K562 (cell line): ENCODE measurements at regions not wholly inside any gene's neighbourhood (a gene's known extent, or its start where the extent isn't known, plus 50 kb on each side); places are given as distances from the start of the nearest gene placed in this dataset.

Experiments used
- ATAC-seq: fragments of 200-7000 bp; cut with Tn5 transposase; 3 replicates; pipeline ENCODE4 v1.9.1; 2020; ENCODE audit warnings: moderate library complexity
- BruUV-seq: library from RNA; stranded (reverse); fragments of 400-500 nt; replicated peaks from 2 replicates; lab custom pipeline; 2021; lab: Mats Ljungman, UMichigan
- CTCF ChIA-PET: fragments of 300-600 bp; formaldehyde crosslinking; extraction: SDS; loops from one replicate; lab custom pipeline; 2021; ENCODE audit warnings: low intra/inter-chr PET ratio; lab: Yijun Ruan, JAX
- POLR2A ChIA-PET: fragments of 300-600, 350-650 bp; sonication (Branson Sonifier 250); formaldehyde crosslinking; extraction: SDS; loops from one replicate; lab custom pipeline; 2021; ENCODE audit warnings: antibody characterized with exemption, inconsistent platforms; lab: Yijun Ruan, JAX
- DNase-seq, 4 experiments: peaks; one replicate each; pipeline versions ENCODE4 v3.0.0 to v3.0.0-alpha.2; 2011 to 2018; ENCODE audit warnings: low spot score in 3 of 4, mixed read lengths in 3 of 4; ENCODE audit errors: extremely low read depth in 1 of 4
- FAIRE-seq: peaks from 2 replicates; lab custom pipeline; 2011; peaks lifted over from hg19 to GRCh38; lab: Jason Lieb, UNC
- H2AFZ ChIP-seq: 2 replicates; pipeline ENCODE4 v1.6.0; 2011; ENCODE audit warnings: low read depth, low read length, control low read depth, inconsistent platforms
- H3K27ac ChIP-seq: fragments of 200-600 bp; 3 replicates; pipeline ENCODE4 v1.8.0; 2011; ENCODE audit warnings: low read depth, mild to moderate bottlenecking, control low read depth, inconsistent platforms, low read length, moderate library complexity, mixed read lengths; ENCODE audit errors: extremely low read depth
- H3K27me3 ChIP-seq, 2 experiments: fragments of 300-600 bp in 1 of 2; 2 replicates in 1 of 2; 3 replicates in 1 of 2; pipeline versions ENCODE4 v1.6.0 to v1.8.0; 2011; ENCODE audit warnings: inconsistent platforms in 2 of 2, low read length in 2 of 2, mild to moderate bottlenecking in 1 of 2, mixed read lengths in 1 of 2, moderate library complexity in 1 of 2; ENCODE audit not compliant: control insufficient read depth in 2 of 2, insufficient read depth in 2 of 2
- H3K36me3 ChIP-seq: fragments of 300-600 bp; 3 replicates; pipeline ENCODE4 v1.8.0; 2011; ENCODE audit warnings: mild to moderate bottlenecking, low read length, inconsistent platforms; ENCODE audit not compliant: control insufficient read depth, insufficient read depth
- H3K4me1 ChIP-seq, 2 experiments: fragments of 200-600 bp in 1 of 2; replicated peaks in 1 of 2; 2 replicates in 1 of 2; 3 replicates in 1 of 2; pipeline versions ENCODE4 v1.5.1 to v1.8.0; 2011; ENCODE audit warnings: inconsistent platforms in 2 of 2, low read length in 2 of 2, mild to moderate bottlenecking in 1 of 2, mixed read lengths in 1 of 2, moderate library complexity in 1 of 2; ENCODE audit not compliant: control insufficient read depth in 2 of 2, insufficient read depth in 2 of 2
- H3K4me2 ChIP-seq: 2 replicates; pipeline ENCODE4 v1.6.1; 2011; ENCODE audit warnings: low read length, control low read depth, inconsistent platforms, mixed read lengths; ENCODE audit not compliant: insufficient read depth
- H3K4me3 ChIP-seq: fragments of 200-600 bp; sonication (generic), shearing (Covaris generic); 2 replicates; pipeline ENCODE4 v1.5.1; 2016; ENCODE audit warnings: control low read depth, inconsistent platforms
- H3K79me2 ChIP-seq: fragments of 200-600 bp; 3 replicates; pipeline ENCODE4 v1.8.0; 2011; ENCODE audit warnings: low read length, inconsistent platforms; ENCODE audit not compliant: control insufficient read depth, insufficient read depth
- H3K9ac ChIP-seq, 2 experiments: 2 replicates each; pipeline versions ENCODE4 v1.6.0 to v1.6.1; 2011; ENCODE audit warnings: low read depth in 2 of 2, low read length in 2 of 2, control low read depth in 1 of 2, inconsistent platforms in 1 of 2, mild to moderate bottlenecking in 1 of 2, mixed read lengths in 1 of 2; ENCODE audit not compliant: insufficient read depth in 1 of 2
- H3K9me1 ChIP-seq: one replicate; pipeline ENCODE4 v1.6.0; 2011; ENCODE audit warnings: inconsistent platforms, mild to moderate bottlenecking, low read length, moderate library complexity; ENCODE audit not compliant: control insufficient read depth, insufficient read depth
- H3K9me3 ChIP-seq: replicated peaks from 2 replicates; pipeline ENCODE4 v1.5.1; 2011; ENCODE audit warnings: low read depth, low read length, inconsistent platforms; ENCODE audit not compliant: control insufficient read depth, insufficient read depth
- H4K20me1 ChIP-seq: replicated peaks from 2 replicates; pipeline ENCODE4 v1.6.1; 2011; ENCODE audit warnings: low read length, inconsistent platforms, mixed read lengths; ENCODE audit not compliant: control insufficient read depth, insufficient read depth
- CEBPB ChIP-seq: fragments of 450-650 bp; IDR thresholded peaks from 2 replicates; pipeline ENCODE4 v1.6.1; 2016; ENCODE audit warnings: missing genetic modification characterization, missing compliant biosample characterization
- CREB1 ChIP-seq, 2 experiments: sonication (generic) in 1 of 2; formaldehyde crosslinking in 1 of 2; IDR thresholded peaks; 2 replicates each; pipeline versions ENCODE4 v1.6.1 to v1.8.0; 2012 to 2022; ENCODE audit warnings: inconsistent platforms in 1 of 2, mild to moderate bottlenecking in 1 of 2, missing genetic modification reagents in 1 of 2, moderate library complexity in 1 of 2
- EHMT2 ChIP-seq: fragments of 450-650 bp; IDR thresholded peaks from 2 replicates; pipeline ENCODE4 v1.6.1; 2018; ENCODE audit warnings: antibody characterized with exemption
- ESRRA ChIP-seq: fragments of 450-650 bp; IDR thresholded peaks from 2 replicates; pipeline ENCODE4 v1.6.1; 2014; ENCODE audit warnings: low read depth, mild to moderate bottlenecking, moderate library complexity, borderline replicate concordance
- FOXA1 ChIP-seq: fragments of 450-650 bp; IDR thresholded peaks from 2 replicates; pipeline ENCODE4 v1.6.1; 2016; ENCODE audit warnings: mild to moderate bottlenecking, borderline replicate concordance
- HINFP ChIP-seq: fragments of 450-650 bp; conservative IDR thresholded peaks from 2 replicates; pipeline ENCODE4 v1.6.1; 2016; ENCODE audit warnings: missing genetic modification characterization, low read depth, mild to moderate bottlenecking, control low read depth, missing compliant biosample characterization
- MEF2D ChIP-seq: conservative IDR thresholded peaks from 2 replicates; pipeline ENCODE4 v1.6.1; 2016; ENCODE audit warnings: low read depth, missing genetic modification characterization, missing compliant biosample characterization
- MXD1 ChIP-seq: fragments of 250-450 bp; sonication (Bioruptor Pico); IDR thresholded peaks from 2 replicates; pipeline ENCODE4 v1.8.0; 2021; ENCODE audit warnings: borderline replicate concordance, mild to moderate bottlenecking, moderate library complexity; ENCODE audit not compliant: poor library complexity, severe bottlenecking
- NFATC3 ChIP-seq: fragments of 450-650 bp; IDR thresholded peaks from 2 replicates; pipeline ENCODE4 v1.6.1; 2017; ENCODE audit warnings: mild to moderate bottlenecking
- PHF20 ChIP-seq: fragments of 450-650 bp; IDR thresholded peaks from 2 replicates; pipeline ENCODE4 v1.6.1; 2018; ENCODE audit not compliant: partially characterized antibody
- RFX1 ChIP-seq: fragments of 450-650 bp; IDR thresholded peaks from 2 replicates; pipeline ENCODE4 v1.6.1; 2016; ENCODE audit warnings: mild to moderate bottlenecking, moderate library complexity
- ZBTB12 ChIP-seq: fragments of 250-450 bp; sonication (Bioruptor Pico); IDR thresholded peaks from 2 replicates; pipeline ENCODE4 v1.4.0; 2020
- ZNF282 ChIP-seq: sonication (generic); formaldehyde crosslinking; IDR thresholded peaks from 2 replicates; pipeline ENCODE4 v1.8.1; 2023; ENCODE audit warnings: missing genetic modification reagents
- ZNF707 ChIP-seq: fragments of 250-450 bp; sonication (Bioruptor Pico); conservative IDR thresholded peaks from 2 replicates; pipeline ENCODE4 v1.8.0; 2022; ENCODE audit warnings: inconsistent platforms, mild to moderate bottlenecking, moderate library complexity
- WGBS: fragments of 100-300 bp; shearing (Covaris generic); methylation state at CpG from one replicate; pipeline ENCODE4 v1.1.6; 2016; ENCODE audit warnings: low coverage, mixed read lengths; ENCODE audit not compliant: insufficient coverage; ENCODE audit errors: missing lambda C conversion rate; 5-methylcytosine and 5-hydroxymethylcytosine counted together
- in situ Hi-C: fragments of 300-500 bp; cut with MboI; formaldehyde crosslinking; loops from 4 replicates; pipeline ENCODE4 v1.15.0; 2018; ENCODE audit warnings: inconsistent platforms, mixed read lengths
- intact Hi-C: fragments of 100-400 bp; cut with micrococcal nuclease; formaldehyde crosslinking; loops from 2 replicates; pipeline ENCODE4 v1.14.2; 2022

GRCh38 chr5:6902094-6902493, 188.9 kb downstream of the TENT4A start:
- Histone ChIP-seq H3K9me3 (no peaks in the 10 kb centered on the region), H2AFZ (no peak overlapping the region), H3K27ac (no peak overlapping the region), H3K27me3 (peaks cover under 1 to 12% of the 10 kb centered on the region in 2 experiments; a peak in 2 of 5 replicates), H3K4me2 (no peak overlapping the region), H4K20me1 (no peaks in the 10 kb centered on the region), H3K4me1 (no peaks in the 10 kb centered on the region; a peak in 1 of 5 replicates), H3K9me1 (no peaks in the 10 kb centered on the region), H3K4me3 (no peak overlapping the region), H3K79me2 (no peaks in the 10 kb centered on the region), H3K36me3 (no peaks in the 10 kb centered on the region), H3K9ac (no peak overlapping the region)
- ATAC-seq (no peak), DNase-seq (no peak), FAIRE-seq (no peak)
- BruUV-seq: no TSS peak
- in situ Hi-C loops (no loop called here), intact Hi-C loops (no loop called here)
- POLR2A ChIA-PET: interaction anchor here (1.6 kb wide), 1 partner anchor 64 kb away, joined by 3 read pairs; no protein-coding TSS in a partner anchor
- TF ChIP-seq ZNF282 (CRISPR knock-in tag) (no peak), HINFP (tag) (no peak), EHMT2 (no peak), NFATC3 (no peak)
- TF ChIP-seq, all 486 proteins: peak for 0
- 2% methylated on average over 3 of the region's 3 CpGs for WGBS
- CTCF ChIA-PET: no interaction called here

GRCh38 chr5:6902597-6902996, 189.4 kb downstream of the TENT4A start:
- no peak overlapping the region for H3K4me2 ChIP-seq
- H3K27ac ChIP-seq: no peak overlapping the region
- no peaks in the 10 kb centered on the region for H3K36me3 ChIP-seq
- WGBS: 1% methylated on average over 5 of the region's 5 CpGs
- no peaks in the 10 kb centered on the region for H3K9me1 ChIP-seq
- in situ Hi-C loops: no loop called here
- H3K9me3 ChIP-seq: no peaks in the 10 kb centered on the region
- POLR2A ChIA-PET: interaction anchor here (1.6 kb wide), 1 partner anchor 63 kb away, joined by 3 read pairs; no protein-coding TSS in a partner anchor
- intact Hi-C loops: no loop called here
- CTCF ChIA-PET: no interaction called here
- ATAC-seq: no peak
- H4K20me1 ChIP-seq: no peaks in the 10 kb centered on the region; the same call in 1 of the 2 replicates
- no peak overlapping the region for H3K9ac ChIP-seq
- no peak overlapping the region for H3K4me3 ChIP-seq
- H3K4me1 ChIP-seq: no peaks in the 10 kb centered on the region; a peak in 1 of 5 replicates
- FAIRE-seq: no peak
- H3K27me3 ChIP-seq: peaks cover 2 to 12% of the 10 kb centered on the region in 2 experiments; a peak in 3 of 5 replicates
- no peaks in the 10 kb centered on the region for H3K79me2 ChIP-seq
- H2AFZ ChIP-seq: no peak overlapping the region
- BruUV-seq: no TSS peak
- no peak for DNase-seq
- no peak for TF ChIP-seq FOXA1
- no peak for TF ChIP-seq MEF2D (tag)
- no peak for TF ChIP-seq MXD1 (CRISPR knock-in tag)
- TF ChIP-seq CREB1 (IDR thresholded peaks at IDR 0.05): no peak
- no peak for TF ChIP-seq CREB1 (CRISPR knock-in tag; IDR thresholded peaks at IDR 0.05)
- TF ChIP-seq ESRRA: no peak
- TF ChIP-seq RFX1: no peak
- no peak for TF ChIP-seq ZBTB12
- no peak for TF ChIP-seq PHF20
- TF ChIP-seq ZNF707 (CRISPR knock-in tag): no peak
- TF ChIP-seq CEBPB (tag): no peak
